SK-MEL-5 (cell line): ENCODE measurements at regions not wholly inside any gene's neighbourhood (a gene's known extent, or its start where the extent isn't known, plus 50 kb on each side); places are given as distances from the start of the nearest gene placed in this dataset.
"Not testable (repeated sequence)": the region's sequence is repeated elsewhere in the genome, so short reads cannot be mapped to it uniquely, and the experiment has no call there.

Experiments used
- DNase-seq: peaks from one replicate; pipeline ENCODE4 v3.0.0-alpha.2; 2016; ENCODE audit warnings: low read depth, low spot score
- in situ Hi-C: cut with HindIII; loops from 2 replicates; pipeline ENCODE4 v1.10.0; 2016; ENCODE audit warnings: low sequenced_read_pairs, high pct_unique_total_duplicates, low pct_unique_long_range_greater_than_20kb

DNA sequence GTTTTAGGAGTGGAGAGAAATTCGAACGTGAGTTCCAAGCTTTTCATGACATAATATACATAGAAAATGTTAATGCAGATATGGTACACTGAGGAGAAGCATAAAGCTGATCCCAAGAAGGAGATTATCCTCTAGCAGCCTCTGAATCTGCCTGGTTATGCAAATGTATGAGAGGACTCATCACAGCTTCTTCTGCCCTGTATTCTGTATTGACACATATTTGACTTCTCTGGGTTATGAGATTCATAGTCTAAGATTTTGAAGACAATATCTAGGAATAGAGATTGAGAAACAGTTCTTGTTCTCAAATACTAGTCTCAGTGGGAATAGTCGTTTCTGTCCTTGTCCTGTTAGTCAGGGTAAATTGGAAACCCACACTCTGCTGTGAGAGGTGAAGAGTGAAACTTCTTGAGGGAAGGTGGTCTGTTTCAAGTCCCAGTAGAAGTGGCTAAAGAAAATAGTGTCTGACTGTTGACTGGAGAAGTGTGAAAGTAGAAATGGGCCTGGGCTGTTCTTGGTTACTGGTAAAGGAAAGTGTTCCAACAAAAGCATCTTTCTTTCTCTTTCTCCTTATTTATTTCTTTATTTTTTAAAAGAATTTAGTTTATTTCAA lies 1356.6 kb downstream of the SLITRK5 start:
- DNase-seq, result no peak
- in situ Hi-C loops, result no loop called here

DNA sequence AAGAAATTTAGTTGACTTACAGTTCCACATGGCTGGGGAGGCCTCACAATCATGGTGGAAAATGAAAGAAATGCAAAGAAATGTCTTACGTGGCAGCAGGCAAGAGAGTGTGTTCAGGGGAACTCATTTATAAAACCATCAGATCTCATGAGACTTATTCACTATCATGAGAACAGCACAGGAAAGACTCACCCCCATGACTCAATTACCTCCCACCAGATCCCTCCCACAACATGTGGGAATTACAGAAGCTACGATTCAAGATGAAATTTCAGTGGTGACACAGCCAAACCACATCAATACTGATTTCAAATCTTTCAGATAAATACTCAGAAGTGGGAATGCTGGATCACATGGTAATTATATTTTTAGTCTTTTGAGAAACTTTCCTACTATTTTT lies 1357.9 kb downstream of the SLITRK5 start:
- no peak for DNase-seq
- in situ Hi-C loops, result no loop called here

DNA sequence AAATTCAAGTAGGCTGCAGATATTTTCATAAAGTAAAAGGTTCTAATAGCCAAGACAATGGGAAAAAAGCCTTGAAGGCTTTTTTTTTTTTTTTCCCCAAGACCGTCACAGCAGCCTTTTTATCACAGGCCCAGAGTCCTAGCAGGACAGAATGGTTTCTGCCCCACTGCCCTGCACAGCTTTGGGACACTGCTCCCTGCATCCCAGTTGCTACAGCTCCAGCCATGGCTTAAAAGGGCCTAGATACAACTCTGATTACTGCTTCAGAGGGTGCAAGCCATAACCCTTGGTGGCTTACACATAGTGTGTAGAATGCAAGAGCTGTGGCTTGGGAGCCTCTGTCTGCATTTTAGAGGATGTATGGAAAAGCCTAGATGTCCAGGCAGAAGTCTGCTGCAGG lies 1362.8 kb downstream of the SLITRK5 start:
- no peak for DNase-seq
- in situ Hi-C loops, result no loop called here

DNA sequence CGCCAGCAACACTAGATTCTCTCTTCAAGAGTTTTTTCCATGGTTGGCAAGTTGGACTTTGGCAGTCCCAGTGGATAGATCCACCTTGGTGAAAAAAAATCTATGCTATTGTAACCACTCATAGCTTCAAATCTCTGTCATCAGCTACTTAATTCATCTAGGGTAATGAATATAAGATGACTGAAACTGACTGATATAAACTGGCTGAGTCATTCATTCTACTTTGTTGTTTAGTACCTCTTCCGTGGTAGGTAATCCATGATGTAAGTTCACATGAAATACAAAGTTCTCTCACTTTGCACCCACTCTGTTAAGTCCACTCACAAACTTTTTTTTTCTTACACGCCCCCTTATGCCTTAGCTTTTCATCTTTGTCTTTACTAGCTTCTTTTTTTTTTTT lies 1381.5 kb downstream of the SLITRK5 start:
- in situ Hi-C loops, result no loop called here
- DNase-seq, result no peak

DNA sequence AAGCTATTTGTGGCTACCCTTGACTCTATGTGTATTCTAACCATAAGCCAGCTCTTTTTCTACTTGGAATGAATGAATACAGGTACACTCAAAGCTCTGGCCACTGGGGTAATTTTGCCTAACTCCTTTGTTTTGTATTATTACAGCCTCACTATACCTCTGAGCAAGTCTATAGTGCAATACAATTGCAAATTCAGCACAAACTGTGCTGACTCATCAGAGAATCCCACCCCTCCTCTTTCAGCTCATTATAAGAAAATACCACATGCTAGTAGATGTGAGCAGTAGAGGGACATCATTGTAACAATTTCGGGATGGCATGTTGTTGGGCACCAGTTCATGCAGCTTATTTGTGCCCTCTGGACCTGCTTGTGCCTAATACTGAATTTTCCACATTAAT lies 1382.2 kb downstream of the SLITRK5 start:
- no peak for DNase-seq
- in situ Hi-C loops, result no loop called here

DNA sequence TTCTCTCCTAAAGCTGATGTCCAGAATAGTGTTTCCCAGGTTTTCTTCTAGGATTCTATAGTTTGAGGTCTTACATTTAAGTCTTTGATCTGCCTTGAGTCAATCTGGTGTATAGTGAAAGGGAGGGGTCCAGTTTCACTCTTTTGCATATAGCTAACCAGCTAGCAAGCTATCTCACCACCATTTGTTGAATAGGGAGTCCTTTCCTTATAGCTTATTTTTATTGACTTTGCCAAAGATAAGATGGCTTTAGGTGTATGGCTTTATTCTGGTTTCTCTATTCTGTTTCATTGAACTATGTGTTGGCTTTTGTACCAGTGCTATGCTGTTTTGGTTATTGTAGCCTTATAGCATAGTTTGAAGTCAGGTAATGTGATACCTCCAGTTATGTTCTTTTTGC lies 1386.1 kb downstream of the SLITRK5 start:
- DNase-seq, result no peak
- in situ Hi-C loops, result no loop called here

DNA sequence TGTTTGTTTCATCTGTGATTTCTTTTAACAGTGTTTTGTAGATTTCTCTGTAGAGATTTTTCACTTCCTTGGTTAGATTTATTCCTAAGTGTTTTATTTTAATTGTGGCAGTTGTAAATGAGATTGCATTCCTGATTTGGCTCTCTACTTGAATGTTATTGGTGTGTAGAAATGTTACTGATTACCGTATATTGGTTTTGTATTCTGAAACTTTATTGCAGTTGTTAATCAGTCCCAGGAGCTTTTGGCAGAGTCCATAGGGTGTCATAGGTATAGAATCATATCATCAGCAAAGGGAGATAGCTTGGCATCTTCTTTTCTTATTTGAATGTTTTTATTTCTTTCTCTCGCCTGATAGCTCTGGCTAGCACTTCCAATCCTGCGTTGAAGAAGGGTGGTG lies 1386.7 kb downstream of the SLITRK5 start:
- DNase-seq, result no peak
- in situ Hi-C loops, result no loop called here

DNA sequence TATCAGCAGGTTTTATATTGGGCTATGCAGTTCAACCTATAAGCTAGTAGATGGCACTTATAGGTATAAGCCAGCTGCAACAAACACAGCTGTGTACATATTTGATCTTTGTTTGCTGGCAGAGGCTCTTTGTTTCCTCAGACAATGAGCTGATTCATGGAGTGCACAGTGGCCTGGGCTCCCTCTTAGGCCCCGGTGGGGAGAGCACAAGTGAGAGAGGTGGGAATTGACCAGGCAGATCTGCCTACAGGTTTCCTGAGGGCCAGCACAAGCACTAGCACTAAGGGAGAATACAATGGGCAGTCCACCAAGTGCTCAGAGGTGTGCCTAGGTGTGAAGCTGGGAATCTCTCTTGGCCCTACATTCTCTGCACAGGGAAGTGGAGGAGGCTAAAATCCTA lies 1390.7 kb downstream of the SLITRK5 start:
- peak; percentile 2 for DNase-seq
- in situ Hi-C loops, result no loop called here

DNA sequence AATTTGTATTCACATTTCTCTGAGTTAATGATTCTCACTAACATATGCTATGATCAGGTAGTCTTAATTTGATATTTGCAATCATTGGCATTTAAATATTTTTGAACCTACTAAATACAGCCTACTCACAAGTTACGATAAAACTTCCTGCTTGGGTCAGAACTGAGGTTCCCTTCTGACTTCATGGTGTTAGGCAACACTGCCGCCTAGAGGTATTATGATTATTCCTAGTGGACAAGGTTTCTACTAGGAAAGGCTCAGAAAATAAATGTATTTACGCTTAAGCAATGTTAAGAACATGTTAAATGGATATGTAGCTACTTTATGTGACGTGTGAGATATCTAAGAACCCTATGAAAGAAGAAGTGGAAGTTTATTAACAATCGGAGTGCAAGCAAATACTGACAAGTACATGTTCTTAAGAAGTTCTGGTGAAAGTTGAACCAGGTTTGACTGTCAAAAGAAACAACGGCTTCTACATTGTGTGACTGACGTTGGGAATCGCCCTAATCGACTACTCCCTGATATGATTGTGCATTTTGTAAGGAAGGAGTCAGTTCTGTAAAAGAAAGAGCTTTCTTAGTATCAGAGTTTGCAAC lies 1395.8 kb downstream of the SLITRK5 start:
- in situ Hi-C loops, result no loop called here
- peak; percentile 80 for DNase-seq

DNA sequence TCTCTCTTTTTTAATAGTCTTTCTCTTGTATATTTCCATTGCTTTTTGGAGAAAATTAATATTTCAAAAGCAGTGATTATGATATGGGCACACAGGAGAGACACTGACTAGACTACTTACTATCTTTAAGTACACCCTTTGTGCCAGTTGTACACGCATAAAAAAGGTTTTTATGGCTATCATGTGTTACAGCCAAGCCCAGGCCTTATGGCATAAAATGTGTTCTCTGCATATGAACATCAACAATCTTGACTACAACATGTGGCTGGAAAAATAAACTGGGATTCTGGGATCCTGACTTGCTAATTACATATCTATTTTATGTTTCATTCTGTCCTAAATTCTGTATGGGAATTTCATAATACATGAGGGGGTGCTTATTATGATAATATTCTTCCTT lies 1401.8 kb downstream of the SLITRK5 start:
- in situ Hi-C loops, result no loop called here

DNA sequence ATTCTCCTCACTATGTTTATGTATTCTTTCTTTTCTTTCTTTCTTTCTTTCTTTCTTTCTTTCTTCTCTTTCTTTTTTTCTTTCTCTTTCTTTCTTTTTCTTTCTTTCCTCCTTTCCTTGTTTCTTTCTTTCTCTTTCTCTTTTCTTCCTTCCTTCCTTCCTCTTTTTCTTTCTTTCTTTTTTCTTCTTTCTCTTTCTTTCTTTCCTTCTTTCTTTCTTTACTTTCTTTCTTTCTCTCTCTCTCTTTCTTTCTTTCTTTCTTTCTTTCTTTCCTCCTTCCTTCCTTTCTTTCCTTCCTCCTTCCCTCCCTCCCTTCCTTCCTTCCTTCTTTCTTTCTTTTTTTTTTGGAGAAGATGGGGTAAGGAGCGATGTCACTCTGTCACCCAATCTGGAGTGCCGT lies 1405.5 kb downstream of the SLITRK5 start:
- in situ Hi-C loops, result no loop called here
- no peak for DNase-seq

More for the DNA sequence above, 1401.8 kb downstream of the SLITRK5 start:
- no peak for DNase-seq

DNA sequence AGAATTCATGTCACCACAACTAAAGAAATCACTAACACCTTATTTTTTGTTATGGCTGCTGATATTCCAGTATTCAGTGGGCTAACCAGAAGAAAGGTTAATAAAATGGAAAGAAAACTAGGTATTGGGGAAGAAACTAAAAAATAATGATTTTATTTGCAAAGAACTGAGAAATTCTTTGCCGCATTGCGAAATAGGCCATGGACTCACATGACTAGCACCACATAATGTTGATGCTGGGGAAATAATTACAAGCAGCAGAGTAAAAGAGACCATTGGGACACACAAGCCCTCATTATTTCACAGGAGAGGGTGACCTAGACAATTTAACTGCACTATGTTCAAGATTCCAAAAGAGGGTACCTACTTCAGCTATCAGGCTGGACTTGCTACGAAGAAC lies 1411.5 kb downstream of the SLITRK5 start:
- no peak for DNase-seq
- in situ Hi-C loops, result no loop called here

DNA sequence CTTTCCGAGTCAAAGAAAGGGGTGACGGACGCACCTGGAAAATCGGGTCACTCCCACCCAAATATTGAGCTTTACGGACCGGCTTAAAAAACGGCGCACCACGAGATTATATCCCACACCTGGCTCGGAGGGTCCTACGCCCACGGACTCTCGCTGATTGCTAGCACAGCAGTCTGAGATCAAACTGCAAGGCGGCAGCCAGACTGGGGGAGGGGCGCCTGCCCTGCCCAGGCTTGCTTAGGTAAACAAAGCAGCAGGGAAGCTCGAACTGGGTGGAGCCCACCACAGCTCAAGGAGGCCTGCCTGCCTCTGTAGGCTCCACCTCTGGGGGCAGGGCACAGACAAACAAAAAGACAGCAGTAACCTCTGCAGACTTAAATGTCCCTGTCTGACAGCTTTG lies 1416.9 kb downstream of the SLITRK5 start:
- DNase-seq, in situ Hi-C loops: not testable (repeated sequence)

DNA sequence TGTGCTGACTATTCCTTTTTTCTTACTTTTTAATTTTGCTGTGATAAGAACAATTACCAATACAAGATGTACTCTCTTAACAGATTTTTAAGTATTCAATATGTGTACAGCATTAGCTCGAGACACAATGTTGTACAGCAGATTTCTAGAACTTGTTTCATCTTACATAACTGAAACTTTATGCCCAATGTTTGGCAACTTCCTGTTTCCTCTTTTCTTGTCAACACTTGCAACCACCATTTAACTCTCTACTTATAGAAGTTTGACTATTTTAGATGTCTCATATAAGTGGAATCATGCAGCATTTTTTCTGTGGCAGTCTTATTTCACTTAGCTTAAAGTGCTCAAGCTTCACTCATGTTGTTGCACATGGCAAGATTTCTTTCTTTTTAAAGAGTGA lies 1426.8 kb downstream of the SLITRK5 start:
- in situ Hi-C loops, result no loop called here
- DNase-seq, result no peak

DNA sequence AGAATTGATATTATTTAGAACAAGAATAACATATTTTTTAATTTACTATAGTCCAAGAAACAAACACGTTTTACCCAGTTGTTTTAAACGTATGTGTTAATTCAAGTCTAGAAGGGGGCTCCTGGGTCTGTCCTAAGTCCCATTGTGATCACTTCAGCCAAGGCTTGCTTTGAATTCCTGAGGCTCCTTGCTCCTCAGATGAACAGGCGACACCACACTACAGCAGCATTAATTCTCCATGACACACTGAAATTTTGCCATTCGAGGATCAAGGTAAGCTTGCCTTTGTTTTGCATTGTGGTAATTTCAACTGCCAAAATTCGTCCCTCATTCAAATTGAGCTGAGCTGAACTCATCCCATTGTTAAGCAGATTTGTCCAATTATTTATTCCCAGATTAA lies 1442.6 kb downstream of the SLITRK5 start:
- in situ Hi-C loops, result no loop called here
- no peak for DNase-seq

DNA sequence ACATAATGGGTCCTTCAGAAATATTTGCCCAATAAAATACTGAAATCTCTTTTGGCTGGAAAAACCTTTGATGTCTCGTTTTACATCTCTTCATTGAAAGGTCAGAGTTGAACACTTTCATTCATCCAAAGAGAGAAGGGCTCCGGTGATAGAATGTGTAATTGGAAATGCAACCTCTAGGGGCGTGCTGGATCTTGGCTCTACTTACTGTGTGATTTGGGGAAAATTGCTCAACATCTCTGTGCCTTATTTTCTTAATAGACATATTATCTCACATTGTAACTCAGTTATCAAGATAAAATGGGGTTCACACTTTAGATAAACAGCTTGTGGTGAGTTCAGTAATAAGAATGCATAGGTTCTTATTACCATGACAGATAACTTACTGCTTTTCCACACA lies 1444.1 kb downstream of the SLITRK5 start:
- in situ Hi-C loops, result no loop called here
- DNase-seq, result peak; percentile 27

DNA sequence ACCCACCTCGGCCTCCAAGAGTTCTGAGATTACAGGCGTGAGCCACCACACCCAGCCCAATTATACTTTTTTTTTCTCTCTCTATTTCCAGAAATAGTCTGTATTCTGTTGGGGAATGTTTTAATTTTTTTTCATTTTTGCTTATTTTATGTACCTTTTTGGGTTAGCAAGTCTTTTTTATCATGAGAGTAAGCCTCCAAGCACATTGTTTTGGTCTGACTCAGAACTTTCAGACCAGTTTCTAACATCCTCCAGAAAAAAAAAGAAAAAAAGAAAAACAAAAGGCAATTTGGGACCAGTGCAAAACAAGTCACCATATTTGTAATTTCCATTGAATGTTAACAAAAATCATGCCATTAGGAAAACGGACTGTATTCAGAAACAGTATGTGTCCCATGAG lies 1465.5 kb downstream of the SLITRK5 start:
- in situ Hi-C loops, result no loop called here
- DNase-seq, result no peak

DNA sequence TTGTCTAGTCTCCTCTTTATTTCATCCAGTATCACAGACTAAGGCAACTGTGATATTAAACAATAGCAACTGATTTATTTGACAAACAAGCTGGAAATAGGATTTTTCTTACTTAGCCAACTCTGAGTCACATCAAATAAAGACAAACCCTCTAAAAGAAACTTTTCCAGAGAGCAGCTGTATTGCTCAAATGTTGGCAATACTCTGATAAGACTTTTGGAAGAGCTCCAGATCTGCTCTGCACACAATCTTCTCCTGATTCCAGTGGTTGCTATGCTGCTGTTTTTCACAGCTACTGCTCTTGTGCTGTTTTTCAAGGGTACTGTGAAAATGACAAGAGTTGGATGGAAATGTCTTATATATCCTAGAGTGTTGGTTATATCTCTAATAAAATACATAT lies 1479.2 kb downstream of the SLITRK5 start:
- in situ Hi-C loops, result no loop called here
- DNase-seq, result no peak

DNA sequence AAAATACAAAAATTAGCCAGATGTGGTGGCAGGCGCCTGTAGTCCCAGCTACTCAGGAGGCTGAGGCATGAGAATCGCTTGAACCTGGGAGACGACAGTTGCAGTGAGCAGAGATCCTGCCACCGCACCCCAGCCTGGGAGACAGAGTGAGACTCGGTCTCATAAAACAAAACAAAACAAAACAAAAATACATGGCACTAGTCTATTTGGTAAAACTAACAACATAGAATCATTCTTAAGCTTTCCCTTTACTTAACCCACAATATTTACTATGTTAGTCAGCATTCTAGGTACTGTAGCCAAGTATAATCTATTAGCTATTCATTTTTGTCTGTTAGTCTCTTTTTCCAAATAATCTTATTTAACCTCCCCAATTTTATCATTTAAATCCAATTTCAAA lies 1482.8 kb downstream of the SLITRK5 start:
- in situ Hi-C loops, result no loop called here

DNA sequence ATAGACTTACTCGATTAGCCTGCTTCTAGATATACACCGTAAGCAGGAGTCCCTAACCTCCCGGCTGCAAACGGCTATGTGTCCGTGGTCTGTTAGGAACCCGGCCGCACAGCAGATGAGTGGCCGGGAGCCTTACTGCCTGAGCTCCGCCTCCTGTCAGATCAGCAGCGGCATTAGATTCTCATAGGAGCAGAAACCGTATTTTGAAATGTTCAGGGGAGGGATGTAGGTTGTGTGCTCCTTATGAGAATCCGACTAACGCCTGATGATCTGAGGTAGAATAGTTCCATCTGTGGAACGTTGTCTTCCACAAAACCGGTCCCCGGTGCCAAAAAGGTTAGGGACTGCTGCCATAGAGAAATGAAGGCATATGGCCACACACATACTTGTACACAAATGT lies 1491.9 kb downstream of the SLITRK5 start:
- peak; percentile 75 for DNase-seq
- in situ Hi-C loops, result no loop called here

More for the DNA sequence above, 1482.8 kb downstream of the SLITRK5 start:
- no peak for DNase-seq
